ENCODE measurements at regions not wholly inside any gene's neighbourhood (a gene's known extent, or its start where the extent isn't known, plus 50 kb on each side); places are given as distances from the start of the nearest gene placed in this dataset.
"Not testable (repeated sequence)": the region's sequence is repeated elsewhere in the genome, so short reads cannot be mapped to it uniquely, and the experiment has no call there.

- no peak for DNase-seq
Observed at GRCh38 chr16:76612497-76612896, 335.3 kb downstream of the CNTNAP4 start.

GRCh38 chr16:76614269-76614668 lies 337.1 kb downstream of the CNTNAP4 start:
- peak in 6 of 14 donors; percentile 0 to 76 (median 1) for DNase-seq

GRCh38 chr16:76622876-76623275 lies 345.7 kb downstream of the CNTNAP4 start:
- no peak for DNase-seq

DNA sequence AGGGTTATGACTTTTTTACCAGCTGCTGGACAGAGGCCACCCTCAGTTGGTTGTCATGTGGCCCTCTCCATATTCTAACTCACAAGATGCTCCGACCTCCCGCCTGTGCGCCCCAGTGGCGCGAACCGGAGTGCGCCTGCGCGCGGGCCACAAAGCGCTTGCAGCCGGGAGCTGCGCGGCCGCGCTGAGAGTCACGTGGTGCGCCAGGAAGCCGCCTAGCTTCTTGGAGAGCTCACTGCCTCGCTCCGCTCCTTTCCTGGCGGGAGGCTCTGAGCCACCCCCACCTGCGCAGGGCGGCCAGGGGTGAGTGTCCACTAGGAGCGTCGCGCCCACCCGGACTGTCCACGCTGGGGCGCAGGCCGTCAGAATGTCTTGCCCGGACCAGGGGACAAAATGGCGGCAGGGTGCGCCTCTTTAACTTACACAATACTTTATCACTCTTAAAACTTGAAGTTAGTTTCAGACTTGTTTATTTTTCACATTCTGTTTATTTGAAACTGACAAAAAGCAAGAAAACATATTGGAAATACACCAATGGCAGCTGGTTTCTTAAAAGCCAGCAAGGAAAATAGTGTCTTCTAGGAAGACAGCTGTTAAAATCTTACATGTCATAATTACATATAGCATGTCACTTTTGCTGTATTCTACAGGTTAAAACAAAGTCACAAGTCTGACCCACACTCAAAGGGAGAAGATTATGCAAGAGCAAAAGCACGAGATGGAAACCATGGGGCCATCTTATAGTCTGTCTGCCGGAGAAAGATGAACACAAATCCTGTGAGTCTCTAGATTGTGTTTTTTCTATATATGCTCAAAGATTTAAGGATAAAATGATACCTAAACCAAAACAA lies 357.9 kb downstream of the CNTNAP4 start:
- DNase-seq = no peak

DNA sequence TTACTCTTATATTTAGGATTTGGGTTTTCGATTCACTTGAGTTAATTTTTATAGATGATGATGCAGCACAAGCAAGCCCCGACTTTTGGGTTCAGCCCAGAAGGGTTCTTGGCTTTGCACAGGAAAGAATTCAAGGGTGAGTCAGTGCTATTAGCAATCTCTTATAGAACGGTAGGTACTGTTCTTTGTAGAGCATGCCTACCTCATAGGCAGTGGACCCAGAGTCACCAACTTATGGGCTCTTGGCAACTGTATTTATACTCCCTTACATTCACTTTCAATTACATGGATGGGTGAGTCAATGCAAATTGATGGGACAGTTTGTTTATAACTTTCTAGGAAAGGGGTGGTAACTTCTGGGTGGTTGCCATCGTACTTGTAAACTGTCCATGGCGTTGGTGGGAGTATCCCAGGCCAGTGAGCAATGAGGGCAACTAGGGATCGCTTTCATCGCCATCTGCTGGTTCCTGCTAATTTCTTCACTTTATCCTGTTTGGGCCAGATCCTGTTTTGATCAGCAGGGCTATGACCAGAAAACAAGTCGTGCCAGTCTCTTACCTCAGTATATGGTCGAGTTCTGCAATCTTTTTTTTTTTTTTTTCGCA lies 362.6 kb downstream of the CNTNAP4 start:
- DNase-seq = peak in 2 of 14 donors; percentile 0 to 2

DNA sequence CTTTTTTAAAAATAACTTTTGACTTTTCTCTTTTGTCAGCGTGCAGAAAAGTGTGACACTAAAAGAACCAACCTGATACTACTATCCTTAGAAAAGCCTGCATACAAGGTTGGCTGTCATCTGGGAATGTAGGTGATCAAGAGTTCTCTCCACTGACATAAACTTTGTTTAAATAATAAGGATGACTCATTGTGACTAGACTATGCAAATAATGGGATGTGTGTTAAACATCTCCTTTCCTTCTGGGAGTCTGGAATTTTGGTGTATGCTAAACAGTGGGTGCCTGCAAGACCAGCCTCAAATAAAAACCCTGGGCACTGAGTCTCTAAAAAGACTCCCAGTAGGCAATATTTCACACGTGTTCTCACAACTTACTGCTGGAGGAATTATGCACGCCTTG lies 373.4 kb downstream of the CNTNAP4 start:
- DNase-seq = no peak

GRCh38 chr16:76653390-76654026 lies 376.3 kb downstream of the CNTNAP4 start:
- peak in 5 of 14 donors; percentile 7 to 61 (median 14) for DNase-seq

DNA sequence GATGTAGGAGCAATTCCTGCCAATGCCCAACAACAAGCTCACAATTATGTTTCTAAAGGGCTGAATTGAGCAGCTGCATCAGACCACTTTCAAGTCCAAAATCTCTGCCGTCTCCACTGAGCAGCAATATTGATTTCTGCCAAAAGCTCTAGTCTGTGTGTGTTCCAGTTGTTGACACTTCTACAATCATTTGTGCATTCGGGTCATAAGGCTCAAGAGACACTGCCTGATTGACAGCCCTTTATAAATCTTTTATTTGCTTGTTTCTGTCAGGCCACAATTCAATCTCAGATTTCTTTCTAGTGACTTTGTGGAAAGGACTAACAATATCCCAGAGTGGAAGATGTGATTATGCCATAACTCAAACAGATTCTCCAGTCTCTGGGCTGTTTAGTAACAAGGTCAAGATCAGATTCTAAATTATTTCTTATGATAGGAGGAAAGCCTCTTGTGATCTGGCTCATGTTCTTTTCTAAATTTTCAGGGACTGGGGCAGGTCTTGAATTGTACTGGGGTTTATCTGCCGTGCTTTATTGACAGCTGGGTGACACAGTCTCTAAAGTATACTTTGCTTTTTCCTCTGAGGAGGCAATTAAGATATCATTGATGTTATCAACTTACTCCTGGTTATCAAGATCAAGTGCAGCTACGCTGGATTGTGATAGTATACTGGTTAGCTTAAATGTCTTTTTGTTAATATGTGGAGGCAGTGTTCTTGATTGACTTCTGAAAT lies 377.1 kb downstream of the CNTNAP4 start:
- no peak for DNase-seq

- DNase-seq = no peak
Observed at GRCh38 chr16:76656994-76657393, 379.8 kb downstream of the CNTNAP4 start.

GRCh38 chr16:76661691-76662235 lies 384.6 kb downstream of the CNTNAP4 start:
- DNase-seq = no peak

- no peak for DNase-seq
Observed at GRCh38 chr16:76665571-76666275, 388.5 kb downstream of the CNTNAP4 start.

DNA sequence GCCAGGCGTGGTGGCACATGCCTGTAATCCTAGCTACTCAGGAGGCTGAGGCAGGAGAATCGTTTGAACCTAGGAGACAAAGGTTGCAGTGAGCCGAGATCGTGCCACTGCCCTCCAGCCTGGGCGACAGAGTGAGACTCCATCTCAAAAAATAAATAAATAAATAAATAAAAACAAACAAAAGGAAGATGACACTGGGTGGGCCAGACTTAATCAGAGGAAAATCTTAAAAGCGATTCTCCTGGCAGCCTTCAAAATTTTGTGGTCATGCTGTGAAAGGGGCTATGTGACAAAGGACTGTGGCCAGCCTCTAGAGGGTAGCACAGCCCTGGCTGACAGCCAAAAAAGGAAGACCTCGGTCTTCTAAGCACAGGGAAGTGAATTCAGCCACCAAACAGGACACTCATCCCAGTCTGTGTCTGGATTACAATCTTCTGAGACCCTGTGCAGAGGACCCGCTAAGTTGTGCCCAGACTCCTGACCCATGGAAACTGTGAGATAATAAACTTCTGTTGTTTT lies 391.1 kb downstream of the CNTNAP4 start:
- DNase-seq = no peak

GRCh38 chr16:76669288-76669687 lies 392.1 kb downstream of the CNTNAP4 start:
- no peak for DNase-seq

DNA sequence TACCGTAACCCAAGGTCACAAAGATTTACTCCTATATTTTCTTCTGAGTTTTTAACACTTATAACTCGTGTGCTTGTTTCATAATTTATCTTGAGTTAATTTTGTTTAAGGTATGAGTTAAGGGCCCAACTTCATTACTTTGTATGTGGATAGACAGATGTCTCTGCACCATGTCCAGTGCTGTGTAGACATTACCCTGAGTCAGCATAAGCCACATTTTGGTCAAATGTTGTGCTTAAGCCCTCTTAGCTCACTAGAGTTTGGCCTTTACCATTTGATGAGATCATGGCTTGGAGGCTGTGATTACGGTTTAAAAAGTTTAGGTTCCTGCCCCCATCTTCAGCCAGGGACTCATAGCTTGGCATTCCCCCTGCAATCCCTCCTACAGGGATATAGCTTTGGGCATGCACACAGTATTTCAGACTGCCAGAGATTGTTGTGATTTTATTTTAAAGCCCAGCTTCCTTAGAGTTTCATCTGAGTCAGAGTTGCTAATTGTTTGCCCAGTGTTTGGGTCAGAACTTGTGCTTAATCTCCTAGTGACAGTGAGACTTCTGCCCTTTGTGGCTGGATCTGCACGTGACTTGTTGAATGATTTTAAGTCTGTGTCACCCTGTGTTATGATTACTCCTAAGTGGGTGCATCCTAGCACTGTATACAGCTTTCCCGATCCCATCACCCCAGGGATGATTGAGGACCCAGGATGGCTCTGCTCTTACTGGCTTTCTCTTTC lies 393.1 kb downstream of the CNTNAP4 start:
- no peak for DNase-seq

- no peak for DNase-seq
Observed at GRCh38 chr16:76676356-76676755, 399.2 kb downstream of the CNTNAP4 start.

DNA sequence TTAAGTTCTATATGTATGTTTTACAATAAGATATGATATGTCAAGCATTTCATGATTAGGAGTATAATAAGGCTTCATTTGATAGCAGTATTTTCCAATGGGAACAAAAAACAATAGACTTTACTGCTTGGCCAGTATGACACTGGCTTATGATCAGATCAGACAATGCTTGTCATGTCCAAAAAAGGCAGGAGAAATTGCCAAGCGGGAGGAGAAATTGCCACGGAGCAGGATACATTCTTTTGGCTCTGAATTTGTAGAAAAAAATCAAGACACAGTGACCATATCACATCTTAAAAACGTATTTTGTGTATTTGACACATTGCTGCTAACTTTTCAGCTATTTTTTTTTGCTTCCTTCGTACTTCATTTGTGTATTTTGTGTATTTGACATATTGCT lies 404.1 kb downstream of the CNTNAP4 start:
- DNase-seq = no peak

- DNase-seq = no peak
Observed at GRCh38 chr16:76683051-76683450, 405.9 kb downstream of the CNTNAP4 start.

DNA sequence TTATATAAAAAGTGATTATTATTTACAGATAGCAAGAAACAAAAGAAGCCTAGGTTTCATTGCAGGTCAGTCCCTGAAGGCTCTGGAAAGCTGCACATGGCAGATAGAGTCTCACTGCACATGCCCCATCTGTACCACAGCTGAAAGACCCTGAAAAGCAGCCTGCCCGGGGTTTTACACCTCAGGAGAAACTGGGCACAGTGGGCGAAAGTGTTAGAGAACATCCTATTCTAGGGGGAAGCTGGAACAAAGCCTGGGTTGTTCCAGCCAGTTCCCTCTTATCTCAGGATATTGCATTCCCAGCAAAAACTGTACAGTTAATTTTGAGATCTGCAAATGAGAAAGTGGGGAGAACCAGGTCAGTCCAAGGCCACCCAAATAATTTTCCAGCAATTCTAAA lies 419.7 kb downstream of the CNTNAP4 start:
- no peak for DNase-seq

DNA sequence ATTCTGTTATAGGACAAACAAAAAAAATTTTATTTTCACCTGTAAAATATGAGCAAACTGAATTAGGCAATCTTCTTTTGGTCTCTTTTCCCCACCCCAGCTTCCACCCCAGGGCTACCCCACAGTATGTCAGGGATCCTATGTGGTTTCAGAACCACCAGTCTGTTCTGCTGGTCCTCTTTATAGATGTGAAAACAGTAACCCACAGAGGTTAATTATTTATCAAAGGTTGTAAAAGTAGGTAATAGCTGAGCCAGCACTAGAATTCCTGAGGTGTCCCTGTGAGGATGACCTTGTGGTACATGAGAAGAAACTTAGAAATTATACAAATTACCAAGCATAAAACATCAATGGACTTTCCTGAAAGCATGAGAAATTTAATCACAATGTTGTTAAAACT lies 428.7 kb downstream of the CNTNAP4 start:
- no peak for DNase-seq

GRCh38 chr16:76713191-76713590 lies 436.0 kb downstream of the CNTNAP4 start:
- DNase-seq = no peak

GRCh38 chr16:76716251-76716650 lies 439.1 kb downstream of the CNTNAP4 start:
- DNase-seq = not testable (repeated sequence)
